Progenitor cell of endocrine pancreas (in vitro differentiated cells): ENCODE measurements at regions not wholly inside any gene's neighbourhood (a gene's known extent, or its start where the extent isn't known, plus 50 kb on each side); places are given as distances from the start of the nearest gene placed in this dataset.
A peak's percentile ranks its signal among the peaks of the same experiment; 100 is the strongest.

Experiments
- DNase-seq: peaks from one replicate; pipeline ENCODE4 v3.0.0; 2021; ENCODE audit warnings: low spot score; ENCODE audit not compliant: unreplicated experiment
- H3K27ac Mint-ChIP-seq: 2 replicates; pipeline ENCODE4 v1.8.0; 2021; ENCODE audit warnings: mild to moderate bottlenecking, moderate library complexity, mixed read lengths
- H3K27me3 Mint-ChIP-seq: 2 replicates; pipeline ENCODE4 v1.8.0; 2021; ENCODE audit warnings: mixed read lengths
- H3K36me3 Mint-ChIP-seq: 2 replicates; pipeline ENCODE4 v1.8.0; 2022; ENCODE audit warnings: mixed read lengths; ENCODE audit not compliant: insufficient read depth
- H3K4me1 Mint-ChIP-seq: 2 replicates; pipeline ENCODE4 v1.8.0; 2021; ENCODE audit warnings: low read depth, mixed read lengths
- H3K4me3 Mint-ChIP-seq: 2 replicates; pipeline ENCODE4 v1.8.0; 2021; ENCODE audit warnings: low read depth, mild to moderate bottlenecking, moderate library complexity, mixed read lengths
- H3K9me3 Mint-ChIP-seq: 2 replicates; pipeline ENCODE4 v1.8.0; 2021; ENCODE audit warnings: low read depth, mixed read lengths
- CTCF ChIP-seq: fragments of 200-600 bp; sonication (generic); IDR thresholded peaks from one replicate; pipeline ENCODE4 v1.5.0; 2021; ENCODE audit warnings: antibody characterized with exemption, mild to moderate bottlenecking; ENCODE audit not compliant: unreplicated experiment

- Mint-ChIP-seq H3K9me3 (peaks cover 4% of the 10 kb centered on the region), H3K27ac (no peak overlapping the region), H3K27me3 (peaks cover 5% of the 10 kb centered on the region), H3K4me1 (no peaks in the 10 kb centered on the region), H3K36me3 (no peaks in the 10 kb centered on the region), H3K4me3 (no peak overlapping the region)
- DNase-seq = no peak
- TF ChIP-seq CTCF = no peak
Measured at GRCh38 chr2:4417771-4418170, 714.4 kb downstream of the DCDC2C start.

DNA sequence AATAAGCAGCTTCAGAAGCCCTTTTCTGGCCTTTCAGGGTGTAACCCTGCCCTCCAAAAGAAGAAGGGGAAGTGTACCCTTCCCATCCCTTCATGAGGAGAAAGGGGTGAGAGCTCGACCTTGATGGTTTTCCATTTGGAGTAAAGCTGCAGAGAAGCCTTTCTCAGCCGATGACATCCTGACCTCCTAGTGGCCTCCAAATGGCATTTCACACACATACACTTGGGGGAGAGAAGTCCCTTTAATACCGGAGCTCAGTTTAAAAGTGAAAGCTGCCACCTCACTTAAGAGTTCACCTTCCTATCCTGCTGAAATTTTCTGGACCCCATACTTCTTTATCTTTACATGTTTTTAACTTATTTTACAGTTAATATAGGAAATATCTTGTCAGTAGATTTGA lies 716.7 kb downstream of the DCDC2C start:
- Mint-ChIP-seq H3K4me1 (no peaks in the 10 kb centered on the region), H3K9me3 (peaks cover 4% of the 10 kb centered on the region), H3K27ac (no peak overlapping the region), H3K4me3 (no peak overlapping the region), H3K27me3 (peaks cover 5% of the 10 kb centered on the region), H3K36me3 (no peaks in the 10 kb centered on the region)
- no peak for DNase-seq
- TF ChIP-seq CTCF = peak; percentile 42

GRCh38 chr2:4424153-4424552 lies 720.8 kb downstream of the DCDC2C start:
- H3K27me3 Mint-ChIP-seq = peaks cover 5% of the 10 kb centered on the region
- peaks cover 1% of the 10 kb centered on the region for H3K4me1 Mint-ChIP-seq
- DNase-seq = no peak
- TF ChIP-seq CTCF = no peak
- no peak overlapping the region for H3K27ac Mint-ChIP-seq
- no peak overlapping the region for H3K4me3 Mint-ChIP-seq
- H3K9me3 Mint-ChIP-seq = no peaks in the 10 kb centered on the region
- no peaks in the 10 kb centered on the region for H3K36me3 Mint-ChIP-seq

DNA sequence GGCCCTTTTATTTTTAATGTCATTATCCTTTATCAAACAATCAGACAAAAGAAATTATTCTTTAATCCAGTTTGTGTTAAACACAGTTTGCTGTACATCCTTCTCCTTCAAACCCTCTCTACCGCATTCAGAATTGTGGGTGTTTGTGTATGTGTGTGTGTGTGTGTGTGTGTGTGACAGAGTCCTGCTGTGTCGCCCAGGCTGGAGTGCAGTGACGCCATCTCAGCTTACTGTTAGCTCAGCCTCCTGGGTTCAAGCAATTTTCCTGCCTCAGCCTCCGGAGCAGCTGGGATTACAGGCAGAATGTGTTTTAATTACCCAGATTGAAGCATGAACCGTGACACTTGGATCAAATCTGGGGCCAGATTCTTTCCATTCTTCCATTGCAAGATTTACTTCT lies 723.7 kb downstream of the DCDC2C start:
- Mint-ChIP-seq H3K27me3 (peaks cover 5% of the 10 kb centered on the region), H3K4me3 (no peak overlapping the region), H3K27ac (no peak overlapping the region), H3K4me1 (peaks cover 1% of the 10 kb centered on the region), H3K9me3 (no peaks in the 10 kb centered on the region), H3K36me3 (no peaks in the 10 kb centered on the region)
- no peak for DNase-seq
- TF ChIP-seq CTCF = no peak

GRCh38 chr2:4445821-4446220 lies 742.4 kb downstream of the DCDC2C start:
- no peaks in the 10 kb centered on the region for H3K27me3 Mint-ChIP-seq
- no peak for TF ChIP-seq CTCF
- H3K36me3 Mint-ChIP-seq = no peaks in the 10 kb centered on the region
- H3K27ac Mint-ChIP-seq = no peak overlapping the region
- no peaks in the 10 kb centered on the region for H3K9me3 Mint-ChIP-seq
- no peak for DNase-seq
- peaks cover 5% of the 10 kb centered on the region for H3K4me1 Mint-ChIP-seq
- no peak overlapping the region for H3K4me3 Mint-ChIP-seq
